ENCODE measurements at regions not wholly inside any gene's neighbourhood (a gene's known extent, or its start where the extent isn't known, plus 50 kb on each side); places are given as distances from the start of the nearest gene placed in this dataset.

- no peak for DNase-seq
- Mint-ChIP-seq H3K36me3 (ENCODE audit: low read depth) (no peaks in the 10 kb centered on the region), H3K27me3 (no peaks in the 10 kb centered on the region), H3K4me3 (no peak overlapping the region), H3K4me1 (no peaks in the 10 kb centered on the region), H3K9me3 (no peaks in the 10 kb centered on the region), H3K27ac (no peak overlapping the region)
- POLR2A ChIA-PET = no interaction called here
- CTCF ChIA-PET = no interaction called here
Measured at GRCh38 chr6:91483415-91484105, 896.7 kb upstream of the MAP3K7 start.

GRCh38 chr6:91482498-91482897, 895.6 kb upstream of the MAP3K7 start:
- no peaks in the 10 kb centered on the region for H3K36me3 Mint-ChIP-seq (ENCODE audit: low read depth)
- no peaks in the 10 kb centered on the region for H3K4me1 Mint-ChIP-seq
- H3K27ac Mint-ChIP-seq = no peak overlapping the region
- no peaks in the 10 kb centered on the region for H3K27me3 Mint-ChIP-seq
- DNase-seq = no peak
- no peaks in the 10 kb centered on the region for H3K9me3 Mint-ChIP-seq
- ChIA-PET CTCF (no interaction called here), POLR2A (no interaction called here)
- no peak overlapping the region for H3K4me3 Mint-ChIP-seq

GRCh38 chr6:91480402-91480801, 893.5 kb upstream of the MAP3K7 start:
- no peak for DNase-seq
- no peak overlapping the region for H3K27ac Mint-ChIP-seq
- ChIA-PET POLR2A (no interaction called here), CTCF (no interaction called here)
- H3K36me3 Mint-ChIP-seq (ENCODE audit: low read depth) = no peaks in the 10 kb centered on the region
- no peaks in the 10 kb centered on the region for H3K27me3 Mint-ChIP-seq
- no peaks in the 10 kb centered on the region for H3K4me1 Mint-ChIP-seq
- no peaks in the 10 kb centered on the region for H3K9me3 Mint-ChIP-seq
- no peak overlapping the region for H3K4me3 Mint-ChIP-seq

GRCh38 chr6:91477688-91478087, 890.8 kb upstream of the MAP3K7 start:
- Mint-ChIP-seq H3K27me3 (no peaks in the 10 kb centered on the region), H3K27ac (no peak overlapping the region), H3K4me1 (no peaks in the 10 kb centered on the region), H3K36me3 (ENCODE audit: low read depth) (no peaks in the 10 kb centered on the region), H3K4me3 (no peak overlapping the region), H3K9me3 (no peaks in the 10 kb centered on the region)
- ChIA-PET CTCF (interaction anchor here (0.6 kb wide), 1 partner anchor 659 kb away, joined by 3 read pairs; no protein-coding TSS in a partner anchor), POLR2A (no interaction called here)
- DNase-seq = no peak

GRCh38 chr6:91476000-91476399, 889.1 kb upstream of the MAP3K7 start:
- no peaks in the 10 kb centered on the region for H3K4me1 Mint-ChIP-seq
- no peak for DNase-seq
- POLR2A ChIA-PET = no interaction called here
- H3K36me3 Mint-ChIP-seq (ENCODE audit: low read depth) = no peaks in the 10 kb centered on the region
- no peaks in the 10 kb centered on the region for H3K27me3 Mint-ChIP-seq
- H3K4me3 Mint-ChIP-seq = no peak overlapping the region
- no peak overlapping the region for H3K27ac Mint-ChIP-seq
- CTCF ChIA-PET = no interaction called here
- H3K9me3 Mint-ChIP-seq = no peaks in the 10 kb centered on the region

GRCh38 chr6:91465393-91465792, 878.5 kb upstream of the MAP3K7 start:
- Mint-ChIP-seq H3K27ac (no peak overlapping the region), H3K9me3 (peaks cover 3% of the 10 kb centered on the region), H3K36me3 (ENCODE audit: low read depth) (no peaks in the 10 kb centered on the region), H3K27me3 (no peaks in the 10 kb centered on the region), H3K4me1 (no peaks in the 10 kb centered on the region), H3K4me3 (no peak overlapping the region)
- ChIA-PET CTCF (no interaction called here), POLR2A (no interaction called here)
- no peak for DNase-seq

GRCh38 chr6:91464718-91465117, 877.8 kb upstream of the MAP3K7 start:
- Mint-ChIP-seq H3K4me3 (no peak overlapping the region), H3K27ac (no peak overlapping the region), H3K27me3 (no peaks in the 10 kb centered on the region), H3K36me3 (ENCODE audit: low read depth) (no peaks in the 10 kb centered on the region), H3K9me3 (peaks cover 3% of the 10 kb centered on the region), H3K4me1 (no peaks in the 10 kb centered on the region)
- POLR2A ChIA-PET = no interaction called here
- CTCF ChIA-PET = no interaction called here
- no peak for DNase-seq

GRCh38 chr6:91464201-91464600, 877.3 kb upstream of the MAP3K7 start:
- ChIA-PET POLR2A (no interaction called here), CTCF (no interaction called here)
- Mint-ChIP-seq H3K9me3 (no peaks in the 10 kb centered on the region), H3K27ac (no peak overlapping the region), H3K4me1 (no peaks in the 10 kb centered on the region), H3K27me3 (no peaks in the 10 kb centered on the region), H3K4me3 (no peak overlapping the region), H3K36me3 (ENCODE audit: low read depth) (no peaks in the 10 kb centered on the region)
- DNase-seq = no peak

- Mint-ChIP-seq H3K9me3 (no peaks in the 10 kb centered on the region), H3K4me1 (no peaks in the 10 kb centered on the region), H3K36me3 (ENCODE audit: low read depth) (no peaks in the 10 kb centered on the region), H3K4me3 (no peak overlapping the region), H3K27me3 (no peaks in the 10 kb centered on the region), H3K27ac (no peak overlapping the region)
- no peak for DNase-seq
- ChIA-PET POLR2A (no interaction called here), CTCF (no interaction called here)
Measured at GRCh38 chr6:91462241-91462640, 875.4 kb upstream of the MAP3K7 start.

GRCh38 chr6:91453224-91453878, 866.5 kb upstream of the MAP3K7 start:
- H3K4me3 Mint-ChIP-seq = no peak overlapping the region
- H3K36me3 Mint-ChIP-seq (ENCODE audit: low read depth) = no peaks in the 10 kb centered on the region
- no peak overlapping the region for H3K27ac Mint-ChIP-seq
- no peaks in the 10 kb centered on the region for H3K4me1 Mint-ChIP-seq
- ChIA-PET POLR2A (no interaction called here), CTCF (no interaction called here)
- no peak for DNase-seq
- H3K27me3 Mint-ChIP-seq = no peaks in the 10 kb centered on the region
- no peaks in the 10 kb centered on the region for H3K9me3 Mint-ChIP-seq

GRCh38 chr6:91449539-91449938, 862.7 kb upstream of the MAP3K7 start:
- DNase-seq = no peak
- Mint-ChIP-seq H3K4me3 (no peak overlapping the region), H3K4me1 (no peaks in the 10 kb centered on the region), H3K27ac (no peak overlapping the region), H3K27me3 (no peaks in the 10 kb centered on the region), H3K9me3 (no peaks in the 10 kb centered on the region), H3K36me3 (ENCODE audit: low read depth) (no peaks in the 10 kb centered on the region)
- ChIA-PET CTCF (no interaction called here), POLR2A (no interaction called here)

GRCh38 chr6:91447530-91448254, 860.8 kb upstream of the MAP3K7 start:
- no peaks in the 10 kb centered on the region for H3K4me1 Mint-ChIP-seq
- H3K27ac Mint-ChIP-seq = no peak overlapping the region
- H3K27me3 Mint-ChIP-seq = no peaks in the 10 kb centered on the region
- H3K36me3 Mint-ChIP-seq (ENCODE audit: low read depth) = no peaks in the 10 kb centered on the region
- H3K9me3 Mint-ChIP-seq = no peaks in the 10 kb centered on the region
- ChIA-PET POLR2A (no interaction called here), CTCF (interaction anchor here (1.0 kb wide), 1 partner anchor 38 kb away, joined by 4 read pairs; no protein-coding TSS in a partner anchor)
- no peak overlapping the region for H3K4me3 Mint-ChIP-seq
- DNase-seq = no peak

GRCh38 chr6:91447081-91447480, 860.2 kb upstream of the MAP3K7 start:
- no peaks in the 10 kb centered on the region for H3K36me3 Mint-ChIP-seq (ENCODE audit: low read depth)
- no peak overlapping the region for H3K4me3 Mint-ChIP-seq
- no peaks in the 10 kb centered on the region for H3K27me3 Mint-ChIP-seq
- POLR2A ChIA-PET = no interaction called here
- no peaks in the 10 kb centered on the region for H3K9me3 Mint-ChIP-seq
- H3K27ac Mint-ChIP-seq = no peak overlapping the region
- DNase-seq = no peak
- CTCF ChIA-PET = interaction anchor here (1.0 kb wide), 1 partner anchor 37 kb away, joined by 4 read pairs; no protein-coding TSS in a partner anchor
- peaks cover 4% of the 10 kb centered on the region for H3K4me1 Mint-ChIP-seq
